ENCODE measurements at regions not wholly inside any gene's neighbourhood (a gene's known extent, or its start where the extent isn't known, plus 50 kb on each side); places are given as distances from the start of the nearest gene placed in this dataset.

DNA sequence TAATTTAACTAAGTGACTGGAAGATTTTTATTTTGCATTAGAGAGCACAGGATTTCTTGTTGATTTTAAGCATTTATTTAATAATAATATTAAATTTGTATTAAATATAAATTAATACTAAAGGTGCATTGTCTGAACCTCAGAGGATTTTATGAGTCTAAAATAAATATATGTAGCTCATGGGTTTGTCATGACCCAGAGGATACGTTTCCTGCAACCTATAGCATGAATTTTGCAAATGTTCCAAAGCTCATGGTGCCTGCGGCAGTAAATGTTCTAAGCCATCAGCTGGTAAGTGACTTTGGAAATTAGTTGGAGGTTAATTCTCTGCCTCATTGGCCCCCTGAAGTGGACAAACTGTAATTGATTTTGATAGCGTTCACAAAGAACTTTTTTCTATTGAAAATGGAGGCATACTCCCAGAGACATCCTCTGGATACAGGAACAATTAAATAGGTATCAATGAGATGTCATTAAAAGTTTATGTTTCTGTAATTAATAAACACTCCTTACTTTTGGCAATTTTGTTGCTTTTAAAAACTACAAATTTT is 397.4 kb downstream of the ANKRD7 start:
- TF ChIP-seq, protein P1, sequence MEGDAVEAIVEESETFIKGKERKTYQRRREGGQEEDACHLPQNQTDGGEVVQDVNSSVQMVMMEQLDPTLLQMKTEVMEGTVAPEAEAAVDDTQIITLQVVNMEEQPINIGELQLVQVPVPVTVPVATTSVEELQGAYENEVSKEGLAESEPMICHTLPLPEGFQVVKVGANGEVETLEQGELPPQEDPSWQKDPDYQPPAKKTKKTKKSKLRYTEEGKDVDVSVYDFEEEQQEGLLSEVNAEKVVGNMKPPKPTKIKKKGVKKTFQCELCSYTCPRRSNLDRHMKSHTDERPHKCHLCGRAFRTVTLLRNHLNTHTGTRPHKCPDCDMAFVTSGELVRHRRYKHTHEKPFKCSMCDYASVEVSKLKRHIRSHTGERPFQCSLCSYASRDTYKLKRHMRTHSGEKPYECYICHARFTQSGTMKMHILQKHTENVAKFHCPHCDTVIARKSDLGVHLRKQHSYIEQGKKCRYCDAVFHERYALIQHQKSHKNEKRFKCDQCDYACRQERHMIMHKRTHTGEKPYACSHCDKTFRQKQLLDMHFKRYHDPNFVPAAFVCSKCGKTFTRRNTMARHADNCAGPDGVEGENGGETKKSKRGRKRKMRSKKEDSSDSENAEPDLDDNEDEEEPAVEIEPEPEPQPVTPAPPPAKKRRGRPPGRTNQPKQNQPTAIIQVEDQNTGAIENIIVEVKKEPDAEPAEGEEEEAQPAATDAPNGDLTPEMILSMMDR (IDR thresholded peaks at IDR 0.05; ENCODE audit: insufficient read depth, low read length, poor library complexity, severe bottlenecking), result no peak
- Histone ChIP-seq H3K4me3 (replicated peaks; ENCODE audit: low read depth, low read length) (no peak overlapping the region), H3K27me3 (replicated peaks; ENCODE audit: control insufficient read depth, insufficient read depth, low read length) (no peaks in the 10 kb centered on the region), H3K36me3 (ENCODE audit: control insufficient read depth, insufficient read depth, low read length) (no peaks in the 10 kb centered on the region)
- no peak for DNase-seq (ENCODE audit: extremely low read depth, insufficient read length)

DNA sequence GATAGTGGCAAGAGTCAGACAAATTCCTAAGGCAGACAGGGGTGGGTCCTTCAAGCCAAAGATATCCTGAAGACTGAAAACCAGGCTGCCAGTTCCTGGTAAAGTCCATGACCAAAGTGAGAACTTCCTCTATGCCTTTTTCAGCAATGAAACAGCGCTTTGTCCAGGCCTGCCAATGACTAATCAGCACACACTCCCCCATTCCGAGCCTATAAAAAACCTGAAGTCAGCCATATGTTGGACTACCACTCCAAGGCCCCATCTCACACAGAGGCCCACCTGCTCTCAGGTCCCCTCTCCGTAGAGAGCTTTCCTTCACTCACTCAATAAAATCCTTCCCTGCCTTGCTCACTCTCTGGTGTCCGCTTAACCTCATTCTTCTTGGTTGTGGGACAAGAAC is 402.2 kb downstream of the ANKRD7 start:
- TF ChIP-seq, protein P1 (IDR thresholded peaks at IDR 0.05; ENCODE audit: insufficient read depth, low read length, poor library complexity, severe bottlenecking), result no peak
- H3K36me3 ChIP-seq (ENCODE audit: control insufficient read depth, insufficient read depth, low read length), result no peaks in the 10 kb centered on the region

DNA sequence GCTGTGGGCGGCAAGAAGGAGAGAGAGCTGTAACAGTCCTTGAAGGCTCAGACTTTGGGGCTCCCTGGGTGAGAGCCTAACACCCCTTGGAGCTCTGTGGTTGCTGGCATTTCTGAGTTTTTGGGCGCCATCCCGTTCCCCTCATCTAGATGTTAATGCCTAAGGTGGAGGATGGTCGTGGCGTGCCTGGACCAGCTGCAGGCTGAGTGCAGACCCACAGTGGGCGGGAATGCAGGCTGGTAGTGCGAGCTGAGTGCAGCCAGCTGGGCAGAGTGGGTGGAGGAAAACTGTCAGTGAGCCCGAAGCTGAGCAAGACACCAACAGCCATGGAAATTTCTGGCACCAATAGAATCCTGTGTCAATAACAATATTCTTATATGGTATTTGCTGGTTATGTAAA is 403.0 kb downstream of the ANKRD7 start:
- no peak overlapping the region for H3K4me3 ChIP-seq (replicated peaks; ENCODE audit: low read depth, low read length)
- H3K36me3 ChIP-seq (ENCODE audit: control insufficient read depth, insufficient read depth, low read length), result no peaks in the 10 kb centered on the region
- DNase-seq (ENCODE audit: extremely low read depth, insufficient read length), result no peak
- H3K27me3 ChIP-seq (replicated peaks; ENCODE audit: control insufficient read depth, insufficient read depth, low read length), result no peaks in the 10 kb centered on the region
- TF ChIP-seq, protein P1 (IDR thresholded peaks at IDR 0.05; ENCODE audit: insufficient read depth, low read length, poor library complexity, severe bottlenecking), result no peak

More for the DNA sequence above, 402.2 kb downstream of the ANKRD7 start:
- Histone ChIP-seq H3K4me3 (replicated peaks; ENCODE audit: low read depth, low read length) (no peak overlapping the region), H3K27me3 (replicated peaks; ENCODE audit: control insufficient read depth, insufficient read depth, low read length) (no peaks in the 10 kb centered on the region)
- DNase-seq (ENCODE audit: extremely low read depth, insufficient read length), result no peak

DNA sequence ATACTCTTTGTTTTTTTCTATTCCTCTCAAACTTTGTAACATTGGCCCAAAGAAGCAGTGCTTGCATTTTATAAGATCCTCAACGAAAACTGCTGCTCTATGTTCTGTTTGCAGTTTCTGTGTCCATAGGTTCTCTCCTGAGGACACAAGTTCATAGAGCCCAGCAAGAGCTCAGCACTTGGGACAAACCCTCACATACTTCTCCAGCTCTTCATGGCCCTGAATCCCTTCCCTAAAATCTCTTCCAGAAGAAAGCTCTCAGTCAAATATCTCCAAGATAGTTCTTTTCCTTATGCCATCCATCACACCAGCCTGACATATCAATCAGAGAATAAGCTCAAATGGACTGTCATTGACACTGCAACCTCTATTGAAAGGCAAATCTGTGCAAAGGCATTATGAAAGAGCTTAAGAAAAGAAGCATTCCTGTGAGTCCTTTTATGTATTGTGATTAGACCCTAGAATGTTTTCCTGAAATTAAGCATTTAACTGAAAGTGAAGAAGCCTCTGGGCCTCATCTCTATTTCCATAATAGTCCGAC is 405.5 kb downstream of the ANKRD7 start:
- no peak for DNase-seq (ENCODE audit: extremely low read depth, insufficient read length)
- Histone ChIP-seq H3K27me3 (replicated peaks; ENCODE audit: control insufficient read depth, insufficient read depth, low read length) (no peaks in the 10 kb centered on the region), H3K36me3 (ENCODE audit: control insufficient read depth, insufficient read depth, low read length) (no peaks in the 10 kb centered on the region), H3K4me3 (replicated peaks; ENCODE audit: low read depth, low read length) (no peak overlapping the region)
- TF ChIP-seq, protein P1 (IDR thresholded peaks at IDR 0.05; ENCODE audit: insufficient read depth, low read length, poor library complexity, severe bottlenecking), result no peak

DNA sequence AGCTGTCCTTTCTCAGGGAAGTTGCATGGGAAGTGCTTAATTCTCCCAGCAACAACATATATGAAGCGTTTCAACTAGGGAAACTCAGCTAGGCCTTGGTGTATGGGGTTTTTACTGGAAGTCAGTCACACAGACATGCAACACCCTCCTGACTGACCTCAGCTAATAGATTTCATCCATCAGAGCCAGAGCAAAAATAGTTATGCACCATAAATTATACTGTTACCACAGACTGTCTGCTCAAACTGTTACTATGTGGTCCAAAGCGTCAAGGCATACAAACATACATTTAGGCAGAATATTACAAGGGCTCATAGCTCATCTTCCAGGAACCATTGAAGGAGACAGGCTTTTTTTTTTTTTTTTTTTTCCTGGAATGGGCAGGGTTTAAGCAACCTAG is 417.9 kb downstream of the ANKRD7 start:
- TF ChIP-seq, protein P1 (IDR thresholded peaks at IDR 0.05; ENCODE audit: insufficient read depth, low read length, poor library complexity, severe bottlenecking), result no peak
- no peaks in the 10 kb centered on the region for H3K36me3 ChIP-seq (ENCODE audit: control insufficient read depth, insufficient read depth, low read length)
- no peak for DNase-seq (ENCODE audit: extremely low read depth, insufficient read length)
- H3K4me3 ChIP-seq (replicated peaks; ENCODE audit: low read depth, low read length), result no peak overlapping the region
- no peaks in the 10 kb centered on the region for H3K27me3 ChIP-seq (replicated peaks; ENCODE audit: control insufficient read depth, insufficient read depth, low read length)

DNA sequence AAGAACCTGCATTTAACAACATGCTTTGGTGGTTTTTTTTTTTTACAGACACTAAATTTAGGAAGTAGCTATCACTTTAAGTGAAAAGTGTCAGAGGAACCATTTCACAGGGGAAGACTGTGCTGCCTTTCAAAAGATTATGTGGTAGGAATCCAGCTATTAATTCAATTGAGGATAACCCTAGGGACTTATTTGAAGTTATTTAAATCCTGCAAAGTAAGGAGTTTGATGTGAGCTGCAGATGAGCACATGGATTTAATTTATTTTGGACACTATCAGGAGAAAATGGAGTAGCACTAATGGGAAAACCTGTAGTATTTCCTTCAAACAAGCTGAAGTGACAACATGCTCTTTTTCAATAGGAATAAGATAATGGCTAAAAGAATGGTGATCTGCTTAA is 419.8 kb downstream of the ANKRD7 start:
- Histone ChIP-seq H3K36me3 (ENCODE audit: control insufficient read depth, insufficient read depth, low read length) (no peaks in the 10 kb centered on the region), H3K4me3 (replicated peaks; ENCODE audit: low read depth, low read length) (no peak overlapping the region), H3K27me3 (replicated peaks; ENCODE audit: control insufficient read depth, insufficient read depth, low read length) (no peaks in the 10 kb centered on the region)
- TF ChIP-seq, protein P1 (IDR thresholded peaks at IDR 0.05; ENCODE audit: insufficient read depth, low read length, poor library complexity, severe bottlenecking), result no peak
- no peak for DNase-seq (ENCODE audit: extremely low read depth, insufficient read length)
